Glutamatergic neuron (in vitro differentiated cells): ENCODE measurements at regions not wholly inside any gene's neighbourhood (a gene's known extent, or its start where the extent isn't known, plus 50 kb on each side); places are given as distances from the start of the nearest gene placed in this dataset.

Experiments used
- DNase-seq: peaks from one replicate; pipeline ENCODE4 v3.0.0; 2022
- H3K27ac Mint-ChIP-seq: one replicate; pipeline ENCODE4 v1.8.0; 2020; ENCODE audit warnings: mild to moderate bottlenecking, mixed read lengths, inconsistent platforms; ENCODE audit not compliant: unreplicated experiment
- H3K27me3 Mint-ChIP-seq: one replicate; pipeline ENCODE4 v1.8.0; 2020; ENCODE audit warnings: mild to moderate bottlenecking, moderate library complexity, mixed read lengths, inconsistent platforms; ENCODE audit not compliant: unreplicated experiment
- H3K36me3 Mint-ChIP-seq: one replicate; pipeline ENCODE4 v1.8.0; 2020; ENCODE audit warnings: mild to moderate bottlenecking, mixed read lengths, inconsistent platforms; ENCODE audit not compliant: unreplicated experiment
- H3K4me1 Mint-ChIP-seq: one replicate; pipeline ENCODE4 v1.8.0; 2020; ENCODE audit warnings: mild to moderate bottlenecking, low read depth, mixed read lengths, inconsistent platforms; ENCODE audit not compliant: unreplicated experiment
- H3K4me3 Mint-ChIP-seq: one replicate; pipeline ENCODE4 v1.8.0; 2020; ENCODE audit warnings: mild to moderate bottlenecking, mixed read lengths, inconsistent platforms; ENCODE audit not compliant: unreplicated experiment
- H3K9me3 Mint-ChIP-seq: one replicate; pipeline ENCODE4 v1.8.0; 2020; ENCODE audit warnings: mild to moderate bottlenecking, moderate library complexity, mixed read lengths, inconsistent platforms; ENCODE audit not compliant: unreplicated experiment
- TF ChIP-seq, protein P1 (sequence below): fragments of 200-600 bp; sonication (generic); IDR thresholded peaks from one replicate; pipeline ENCODE4 v1.5.0; 2021; ENCODE audit not compliant: partially characterized antibody, unreplicated experiment

DNA sequence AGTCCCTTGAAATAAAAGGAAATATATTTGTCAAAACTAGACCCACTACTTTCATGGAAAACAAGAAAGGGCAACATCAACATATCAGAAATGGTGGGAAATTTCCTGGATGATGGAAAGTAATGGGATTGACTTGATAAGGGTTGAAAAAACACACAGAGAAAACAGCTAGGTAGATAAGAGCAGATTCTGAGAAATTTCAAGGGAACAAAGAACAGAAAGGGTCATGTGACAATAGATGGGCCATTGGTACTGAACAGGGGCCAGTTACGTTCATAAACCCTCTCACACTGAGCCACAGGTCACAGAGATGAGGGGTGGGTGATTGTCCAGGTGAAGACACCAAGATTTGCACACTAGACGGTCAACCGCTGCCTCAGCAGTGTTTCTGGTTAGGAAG lies 98.7 kb downstream of the QPCT start:
- TF ChIP-seq, protein P1, sequence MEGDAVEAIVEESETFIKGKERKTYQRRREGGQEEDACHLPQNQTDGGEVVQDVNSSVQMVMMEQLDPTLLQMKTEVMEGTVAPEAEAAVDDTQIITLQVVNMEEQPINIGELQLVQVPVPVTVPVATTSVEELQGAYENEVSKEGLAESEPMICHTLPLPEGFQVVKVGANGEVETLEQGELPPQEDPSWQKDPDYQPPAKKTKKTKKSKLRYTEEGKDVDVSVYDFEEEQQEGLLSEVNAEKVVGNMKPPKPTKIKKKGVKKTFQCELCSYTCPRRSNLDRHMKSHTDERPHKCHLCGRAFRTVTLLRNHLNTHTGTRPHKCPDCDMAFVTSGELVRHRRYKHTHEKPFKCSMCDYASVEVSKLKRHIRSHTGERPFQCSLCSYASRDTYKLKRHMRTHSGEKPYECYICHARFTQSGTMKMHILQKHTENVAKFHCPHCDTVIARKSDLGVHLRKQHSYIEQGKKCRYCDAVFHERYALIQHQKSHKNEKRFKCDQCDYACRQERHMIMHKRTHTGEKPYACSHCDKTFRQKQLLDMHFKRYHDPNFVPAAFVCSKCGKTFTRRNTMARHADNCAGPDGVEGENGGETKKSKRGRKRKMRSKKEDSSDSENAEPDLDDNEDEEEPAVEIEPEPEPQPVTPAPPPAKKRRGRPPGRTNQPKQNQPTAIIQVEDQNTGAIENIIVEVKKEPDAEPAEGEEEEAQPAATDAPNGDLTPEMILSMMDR: no peak
- H3K4me3 Mint-ChIP-seq: no peak overlapping the region
- H3K36me3 Mint-ChIP-seq: peaks cover 4% of the 10 kb centered on the region
- DNase-seq: no peak
- peaks cover 2% of the 10 kb centered on the region for H3K9me3 Mint-ChIP-seq
- no peaks in the 10 kb centered on the region for H3K27me3 Mint-ChIP-seq
- H3K27ac Mint-ChIP-seq: no peak overlapping the region
- no peaks in the 10 kb centered on the region for H3K4me1 Mint-ChIP-seq

DNA sequence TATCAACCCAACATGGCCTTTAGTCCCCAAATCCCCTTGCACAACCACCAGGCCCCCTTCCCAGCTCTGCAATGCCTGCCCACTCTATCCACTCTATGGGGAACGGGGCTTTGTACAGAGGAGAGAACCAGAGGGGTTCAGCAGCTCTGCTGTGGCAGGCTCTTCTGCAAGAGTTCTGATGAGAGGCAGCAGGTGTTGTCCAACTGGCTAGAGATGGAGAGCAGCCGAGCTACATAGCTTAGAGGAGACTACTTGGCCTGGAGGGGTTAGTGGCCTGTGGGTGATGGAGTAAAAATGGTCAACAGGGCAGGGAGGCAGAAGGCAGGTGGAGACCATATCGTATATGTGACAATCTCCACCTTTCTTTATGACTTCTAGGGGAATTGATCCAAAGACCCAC lies 103.0 kb downstream of the QPCT start:
- no peaks in the 10 kb centered on the region for H3K4me1 Mint-ChIP-seq
- H3K27me3 Mint-ChIP-seq: no peaks in the 10 kb centered on the region
- no peak overlapping the region for H3K4me3 Mint-ChIP-seq
- no peak for DNase-seq
- TF ChIP-seq, protein P1: no peak
- H3K9me3 Mint-ChIP-seq: peaks cover 3% of the 10 kb centered on the region
- H3K27ac Mint-ChIP-seq: no peak overlapping the region
- H3K36me3 Mint-ChIP-seq: no peaks in the 10 kb centered on the region

DNA sequence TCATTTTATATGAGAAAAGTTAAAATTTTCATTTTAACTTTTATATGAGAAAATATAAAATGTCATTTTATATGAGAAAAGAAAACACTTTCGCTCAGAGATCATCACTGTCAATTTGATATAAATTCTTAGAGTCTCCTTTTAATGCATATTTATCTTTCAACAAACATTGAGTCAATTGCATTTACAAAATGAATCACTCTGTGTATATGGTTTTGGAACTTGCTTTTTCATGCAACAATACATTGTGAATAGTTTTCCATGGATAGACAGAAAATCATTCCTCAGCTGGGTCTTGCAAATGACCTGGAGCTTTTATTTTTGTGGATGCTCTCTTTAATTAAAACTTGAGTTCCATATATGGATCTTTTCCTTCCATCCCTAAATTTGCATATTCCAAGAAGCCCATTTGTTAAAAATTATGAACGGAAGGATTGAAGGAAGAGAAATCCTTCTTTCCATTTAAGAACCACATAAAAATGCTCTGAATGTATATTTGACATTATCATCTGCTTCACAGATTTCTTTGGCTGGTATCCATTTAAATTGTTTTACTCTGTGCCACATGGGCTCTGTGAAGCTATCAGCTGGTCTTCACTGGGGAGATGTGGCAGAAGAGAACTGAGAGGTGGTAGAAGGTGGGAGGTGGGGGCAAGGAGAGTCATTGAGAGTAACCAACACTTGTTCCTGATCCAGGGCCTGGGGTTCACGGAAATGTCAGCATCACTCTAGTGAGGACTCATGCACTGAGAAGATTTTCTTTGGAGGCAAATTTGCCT lies 104.1 kb downstream of the QPCT start:
- no peak overlapping the region for H3K27ac Mint-ChIP-seq
- DNase-seq: no peak
- H3K9me3 Mint-ChIP-seq: peaks cover 3% of the 10 kb centered on the region
- H3K4me1 Mint-ChIP-seq: no peaks in the 10 kb centered on the region
- TF ChIP-seq, protein P1: no peak
- no peak overlapping the region for H3K4me3 Mint-ChIP-seq
- H3K27me3 Mint-ChIP-seq: no peaks in the 10 kb centered on the region
- no peaks in the 10 kb centered on the region for H3K36me3 Mint-ChIP-seq

DNA sequence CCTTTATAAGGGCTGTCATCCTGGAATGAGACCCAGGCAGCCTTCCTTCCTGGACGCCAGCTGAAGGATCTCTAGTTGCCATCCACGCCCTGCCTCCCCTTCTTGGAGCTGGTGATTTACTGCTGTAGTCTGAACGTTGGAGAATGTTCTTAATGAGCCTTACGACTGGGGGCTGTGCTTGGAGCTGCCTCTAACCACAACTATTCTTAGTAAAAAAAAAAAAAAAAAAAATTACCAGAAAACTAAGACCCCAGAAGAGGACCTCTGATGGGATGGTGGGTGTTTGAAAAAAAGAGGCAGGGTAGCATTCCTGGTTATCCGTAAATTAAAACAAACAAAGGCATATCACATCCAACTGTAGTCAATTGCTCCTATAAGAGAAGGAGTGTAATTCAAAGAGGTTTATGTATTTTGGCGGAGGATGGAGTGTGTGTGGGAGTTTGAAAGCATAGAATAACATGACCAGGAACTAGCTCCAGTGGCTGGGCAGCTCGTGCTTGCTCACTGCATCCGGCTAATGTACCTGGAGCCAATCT lies 105.4 kb downstream of the QPCT start:
- H3K27me3 Mint-ChIP-seq: no peaks in the 10 kb centered on the region
- peaks cover 3% of the 10 kb centered on the region for H3K9me3 Mint-ChIP-seq
- TF ChIP-seq, protein P1: no peak
- DNase-seq: no peak
- no peaks in the 10 kb centered on the region for H3K4me1 Mint-ChIP-seq
- no peak overlapping the region for H3K4me3 Mint-ChIP-seq
- H3K36me3 Mint-ChIP-seq: no peaks in the 10 kb centered on the region
- no peak overlapping the region for H3K27ac Mint-ChIP-seq

DNA sequence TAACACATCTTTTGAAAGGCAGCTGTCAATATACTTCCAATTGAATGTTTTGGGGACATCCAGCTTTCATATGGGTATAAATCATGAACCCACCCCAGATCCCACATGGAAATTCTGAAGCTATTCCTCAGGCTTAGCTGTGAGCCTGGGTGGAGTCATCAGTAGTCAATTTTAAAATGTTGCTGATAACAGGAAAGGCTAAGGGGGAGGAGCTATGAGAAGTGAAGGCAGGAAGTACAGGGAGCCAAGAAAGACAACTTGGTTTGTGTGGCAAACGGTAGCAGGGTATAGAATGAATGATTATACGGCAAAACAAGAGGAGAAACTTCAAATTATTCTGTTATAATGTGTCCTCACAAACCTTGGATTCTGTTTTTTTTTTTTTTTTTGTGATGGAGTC lies 108.6 kb downstream of the QPCT start:
- H3K36me3 Mint-ChIP-seq: no peaks in the 10 kb centered on the region
- no peaks in the 10 kb centered on the region for H3K4me1 Mint-ChIP-seq
- DNase-seq: no peak
- no peak overlapping the region for H3K27ac Mint-ChIP-seq
- no peaks in the 10 kb centered on the region for H3K27me3 Mint-ChIP-seq
- H3K9me3 Mint-ChIP-seq: peaks cover 1% of the 10 kb centered on the region
- no peak overlapping the region for H3K4me3 Mint-ChIP-seq
- TF ChIP-seq, protein P1: no peak
